ENCODE measurements at regions not wholly inside any gene's neighbourhood (a gene's known extent, or its start where the extent isn't known, plus 50 kb on each side); places are given as distances from the start of the nearest gene placed in this dataset.

- no peak for TF ChIP-seq CTCF (conservative IDR thresholded peaks at IDR 0.05 in 1 of 2, IDR thresholded peaks at IDR 0.05 in 1 of 2; ENCODE audit: low read depth in 1 of 2, low read length in 2 of 2)
- no peak for TF ChIP-seq EZH2 (IDR thresholded peaks at IDR 0.05; ENCODE audit: low read length, missing control alignments)
These were observed 342.7 kb downstream of the LMO7 start for GRCh38 chr13:75978818-75979217.

Data from fibroblast of lung (primary cell).